Fibroblast of villous mesenchyme (primary cell): ENCODE measurements at regions not wholly inside any gene's neighbourhood (a gene's known extent, or its start where the extent isn't known, plus 50 kb on each side); places are given as distances from the start of the nearest gene placed in this dataset. TPM values are rescaled to one million over a fixed set of nuclear protein-coding genes. Genes with fewer than 3 reads are reported as not detected.

Experiments
- DNase-seq: peaks from one replicate; pipeline ENCODE4 v3.0.0-alpha.2; 2010; ENCODE audit warnings: low read depth
- H3K4me3 ChIP-seq: 2 replicates; pipeline ENCODE4 v1.5.1; 2011; ENCODE audit warnings: low read depth, mild to moderate bottlenecking, low read length
- small RNA-seq: library from RNA; depleted of rRNA; stranded (forward); fragments of <200 nt; gene quantifications from one replicate; pipeline ENCODE3, GENCODE V24; 2012
- TF ChIP-seq, protein P1 (sequence below): IDR thresholded peaks from 2 replicates; pipeline ENCODE4 v1.5.1; 2012; ENCODE audit warnings: low read depth, mild to moderate bottlenecking, low read length; ENCODE audit not compliant: insufficient read depth

DNA sequence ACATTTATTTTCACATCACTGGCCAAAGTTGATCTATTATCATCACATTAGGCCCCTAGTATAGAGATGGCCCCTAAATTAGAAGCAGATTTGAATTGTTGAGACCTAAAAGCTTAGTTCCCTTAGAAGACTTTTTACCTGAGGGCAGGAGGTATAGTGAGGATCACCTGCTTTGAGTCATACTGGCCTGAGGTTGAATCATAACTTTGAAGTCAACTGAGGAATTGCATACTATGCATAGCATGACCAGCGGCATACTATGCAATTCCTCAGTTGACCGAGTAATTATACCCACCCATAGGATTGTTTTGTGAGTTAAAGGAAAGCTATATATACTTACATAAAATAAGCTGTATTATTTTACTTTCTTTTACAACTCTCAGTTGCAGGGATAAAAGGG, 50.3 kb upstream of the DPH5 start:
- DNase-seq: no peak
- H3K4me3 ChIP-seq: no peak overlapping the region
- TF ChIP-seq, protein P1, sequence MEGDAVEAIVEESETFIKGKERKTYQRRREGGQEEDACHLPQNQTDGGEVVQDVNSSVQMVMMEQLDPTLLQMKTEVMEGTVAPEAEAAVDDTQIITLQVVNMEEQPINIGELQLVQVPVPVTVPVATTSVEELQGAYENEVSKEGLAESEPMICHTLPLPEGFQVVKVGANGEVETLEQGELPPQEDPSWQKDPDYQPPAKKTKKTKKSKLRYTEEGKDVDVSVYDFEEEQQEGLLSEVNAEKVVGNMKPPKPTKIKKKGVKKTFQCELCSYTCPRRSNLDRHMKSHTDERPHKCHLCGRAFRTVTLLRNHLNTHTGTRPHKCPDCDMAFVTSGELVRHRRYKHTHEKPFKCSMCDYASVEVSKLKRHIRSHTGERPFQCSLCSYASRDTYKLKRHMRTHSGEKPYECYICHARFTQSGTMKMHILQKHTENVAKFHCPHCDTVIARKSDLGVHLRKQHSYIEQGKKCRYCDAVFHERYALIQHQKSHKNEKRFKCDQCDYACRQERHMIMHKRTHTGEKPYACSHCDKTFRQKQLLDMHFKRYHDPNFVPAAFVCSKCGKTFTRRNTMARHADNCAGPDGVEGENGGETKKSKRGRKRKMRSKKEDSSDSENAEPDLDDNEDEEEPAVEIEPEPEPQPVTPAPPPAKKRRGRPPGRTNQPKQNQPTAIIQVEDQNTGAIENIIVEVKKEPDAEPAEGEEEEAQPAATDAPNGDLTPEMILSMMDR: no peak

Small RNAs in the stretch of these regions (small RNA-seq; reads per million reads assigned to genes)
- gene RF00424: not detected
